ENCODE measurements at regions not wholly inside any gene's neighbourhood (a gene's known extent, or its start where the extent isn't known, plus 50 kb on each side); places are given as distances from the start of the nearest gene placed in this dataset.

GRCh38 chr4:157978680-157979361, 194.0 kb downstream of the GASK1B start:
- TF ChIP-seq, protein P1, sequence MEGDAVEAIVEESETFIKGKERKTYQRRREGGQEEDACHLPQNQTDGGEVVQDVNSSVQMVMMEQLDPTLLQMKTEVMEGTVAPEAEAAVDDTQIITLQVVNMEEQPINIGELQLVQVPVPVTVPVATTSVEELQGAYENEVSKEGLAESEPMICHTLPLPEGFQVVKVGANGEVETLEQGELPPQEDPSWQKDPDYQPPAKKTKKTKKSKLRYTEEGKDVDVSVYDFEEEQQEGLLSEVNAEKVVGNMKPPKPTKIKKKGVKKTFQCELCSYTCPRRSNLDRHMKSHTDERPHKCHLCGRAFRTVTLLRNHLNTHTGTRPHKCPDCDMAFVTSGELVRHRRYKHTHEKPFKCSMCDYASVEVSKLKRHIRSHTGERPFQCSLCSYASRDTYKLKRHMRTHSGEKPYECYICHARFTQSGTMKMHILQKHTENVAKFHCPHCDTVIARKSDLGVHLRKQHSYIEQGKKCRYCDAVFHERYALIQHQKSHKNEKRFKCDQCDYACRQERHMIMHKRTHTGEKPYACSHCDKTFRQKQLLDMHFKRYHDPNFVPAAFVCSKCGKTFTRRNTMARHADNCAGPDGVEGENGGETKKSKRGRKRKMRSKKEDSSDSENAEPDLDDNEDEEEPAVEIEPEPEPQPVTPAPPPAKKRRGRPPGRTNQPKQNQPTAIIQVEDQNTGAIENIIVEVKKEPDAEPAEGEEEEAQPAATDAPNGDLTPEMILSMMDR (IDR thresholded peaks at IDR 0.05): peak; percentile 53 to 72 (median 63)
- no peak for TF ChIP-seq POLR2A (IDR thresholded peaks at IDR 0.05)

All from upper lobe of left lung (tissue), 4 donors.